CD4-positive, alpha-beta T cell (primary cell): ENCODE measurements at regions not wholly inside any gene's neighbourhood (a gene's known extent, or its start where the extent isn't known, plus 50 kb on each side); places are given as distances from the start of the nearest gene placed in this dataset.

Experiments used
- ATAC-seq: fragments of 200-7000 bp; cut with Tn5 transposase; one replicate; pipeline ENCODE4 v1.10.0; 2022; ENCODE audit warnings: mild to moderate bottlenecking; ENCODE audit not compliant: poor library complexity
- CTCF ChIA-PET: fragments of 350-600 bp; sonication (Branson Sonifier 250); formaldehyde crosslinking; loops from one replicate; lab custom pipeline; 2021; ENCODE audit warnings: antibody characterized with exemption, inconsistent platforms; lab: Charles Lee
- POLR2A ChIA-PET: fragments of 350-600 bp; sonication (Branson Sonifier 250); formaldehyde crosslinking; loops from one replicate; lab custom pipeline; 2021; ENCODE audit warnings: antibody characterized with exemption, inconsistent platforms; lab: Charles Lee
- DNase-seq, 14 experiments: peaks; one replicate each; pipeline ENCODE4 v3.0.0-alpha.2; 2013 to 2020; ENCODE audit warnings: mixed read lengths in 2 of 14
- H3K27ac ChIP-seq, 2 donors: one replicate each; pipeline versions ENCODE4 v1.5.1 to v1.7.0; 2013; ENCODE audit warnings: low read length in 2 of 2, low read depth in 1 of 2, mild to moderate bottlenecking in 1 of 2
- H3K27me3 ChIP-seq, 2 experiments: 1 replicate in 1 of 2; 2 replicates in 1 of 2; pipeline versions ENCODE4 v1.6.1 to v1.7.0; 2013; ENCODE audit warnings: low read length in 2 of 2, control low read depth in 1 of 2, mild to moderate bottlenecking in 1 of 2, moderate library complexity in 1 of 2; ENCODE audit not compliant: insufficient read depth in 2 of 2, control insufficient read depth in 1 of 2
- H3K36me3 ChIP-seq: one replicate; pipeline ENCODE4 v1.6.1; 2013; ENCODE audit warnings: low read length, control low read depth; ENCODE audit not compliant: insufficient read depth
- H3K4me1 ChIP-seq: one replicate; pipeline ENCODE4 v1.6.1; 2013; ENCODE audit warnings: low read length, control low read depth; ENCODE audit not compliant: insufficient read depth
- H3K4me3 ChIP-seq: one replicate; pipeline ENCODE4 v1.5.1; 2013; ENCODE audit warnings: mild to moderate bottlenecking, low read length, moderate library complexity
- H3K9me3 ChIP-seq, 2 experiments: 1 replicate in 1 of 2; 2 replicates in 1 of 2; pipeline versions ENCODE4 v1.6.1 to v1.7.0; 2013; ENCODE audit warnings: low read length in 2 of 2, mild to moderate bottlenecking in 2 of 2, control low read depth in 1 of 2, moderate library complexity in 1 of 2; ENCODE audit not compliant: control insufficient read depth in 1 of 2, insufficient read depth in 1 of 2
- H3K27ac Mint-ChIP-seq: one replicate; pipeline ENCODE4 v1.8.0; 2020; ENCODE audit warnings: mixed read lengths
- H3K27me3 Mint-ChIP-seq: one replicate; pipeline ENCODE4 v1.8.0; 2021; ENCODE audit warnings: mixed read lengths
- H3K36me3 Mint-ChIP-seq: one replicate; pipeline ENCODE4 v1.8.0; 2021; ENCODE audit warnings: low read depth, mixed read lengths
- H3K4me1 Mint-ChIP-seq: one replicate; pipeline ENCODE4 v1.8.0; 2021; ENCODE audit warnings: low read depth, mixed read lengths
- H3K4me3 Mint-ChIP-seq: one replicate; pipeline ENCODE4 v1.8.0; 2020; ENCODE audit warnings: mild to moderate bottlenecking, mixed read lengths
- H3K9me3 Mint-ChIP-seq: one replicate; pipeline ENCODE4 v1.8.0; 2020; ENCODE audit warnings: mixed read lengths
- CTCF ChIP-seq: fragments of 200-600 bp; IDR thresholded peaks from one replicate; pipeline ENCODE4 v1.8.0; 2022; ENCODE audit warnings: antibody characterized with exemption, mild to moderate bottlenecking
- intact Hi-C, 2 experiments: fragments of 100-400 bp; cut with DNase I in 1 of 2; cut with micrococcal nuclease in 1 of 2; formaldehyde crosslinking; loops; one replicate each; pipeline versions ENCODE4 v1.15.1 to v1.9.0; 2023 to 2025; cut with DNase I, micrococcal nuclease

GRCh38 chr6:6534399-6534798, 54.1 kb upstream of the LY86 start:
- H3K27me3 Mint-ChIP-seq, result peaks cover 24% of the 10 kb centered on the region

GRCh38 chr6:6537488-6538260, 50.8 kb upstream of the LY86 start:
- ChIA-PET CTCF (interaction anchor here (1.8 kb wide), 1 partner anchor 9 kb away, joined by 5 read pairs; no protein-coding TSS in a partner anchor), POLR2A (no interaction called here)
- H3K36me3 ChIP-seq, result no peaks in the 10 kb centered on the region
- H3K27me3 Mint-ChIP-seq, result peaks cover 23% of the 10 kb centered on the region
- ATAC-seq, result no peak
- intact Hi-C loops, result no loop called here
- no peak for DNase-seq
- peaks cover 2 to 8% of the 10 kb centered on the region in 2 experiments for H3K27me3 ChIP-seq
- peaks cover 12% of the 10 kb centered on the region for H3K4me1 Mint-ChIP-seq
- H3K4me1 ChIP-seq, result no peaks in the 10 kb centered on the region
- TF ChIP-seq CTCF, result no peak
- no peak overlapping the region for H3K4me3 ChIP-seq
- H3K36me3 Mint-ChIP-seq, result no peaks in the 10 kb centered on the region
- no peaks in the 10 kb centered on the region for H3K9me3 Mint-ChIP-seq
- H3K27ac Mint-ChIP-seq, result no peak overlapping the region
- no peak overlapping the region for H3K4me3 Mint-ChIP-seq
- no peak overlapping the region for H3K27ac ChIP-seq
- H3K9me3 ChIP-seq, result peaks cover 0 to 2% of the 10 kb centered on the region in 2 experiments

More at GRCh38 chr6:6534399-6534798, 54.1 kb upstream of the LY86 start:
- Mint-ChIP-seq H3K36me3 (no peaks in the 10 kb centered on the region), H3K4me1 (peaks cover 12% of the 10 kb centered on the region), H3K27ac (no peak overlapping the region), H3K4me3 (no peak overlapping the region), H3K9me3 (no peaks in the 10 kb centered on the region)
- intact Hi-C loops, result no loop called here
- no peak for ATAC-seq
- Histone ChIP-seq H3K9me3 (no peaks in the 10 kb centered on the region), H3K4me1 (no peaks in the 10 kb centered on the region), H3K27me3 (no peaks in the 10 kb centered on the region), H3K4me3 (no peak overlapping the region), H3K36me3 (no peaks in the 10 kb centered on the region), H3K27ac (no peak overlapping the region)
- DNase-seq, result no peak
- no peak for TF ChIP-seq CTCF
- POLR2A ChIA-PET, result no interaction called here
- CTCF ChIA-PET, result interaction anchor here (0.7 kb wide), 1 partner anchor 164 kb away, joined by 3 read pairs; no protein-coding TSS in a partner anchor

- no peaks in the 10 kb centered on the region for H3K9me3 Mint-ChIP-seq
- no peak overlapping the region for H3K27ac Mint-ChIP-seq
- H3K4me1 ChIP-seq, result no peaks in the 10 kb centered on the region
- no peaks in the 10 kb centered on the region for H3K36me3 ChIP-seq
- H3K4me1 Mint-ChIP-seq, result peaks cover 12% of the 10 kb centered on the region
- ATAC-seq (no peak), DNase-seq (no peak)
- CTCF ChIA-PET, result interaction anchor here (1.8 kb wide), 1 partner anchor 8 kb away, joined by 5 read pairs; no protein-coding TSS in a partner anchor
- no peaks in the 10 kb centered on the region for H3K36me3 Mint-ChIP-seq
- H3K4me3 ChIP-seq, result no peak overlapping the region
- intact Hi-C loops, result no loop called here
- H3K9me3 ChIP-seq, result peaks cover 0 to 7% of the 10 kb centered on the region in 2 experiments
- H3K27me3 Mint-ChIP-seq, result peaks cover 29% of the 10 kb centered on the region
- TF ChIP-seq CTCF, result no peak
- H3K27ac ChIP-seq, result no peak overlapping the region
- POLR2A ChIA-PET, result no interaction called here
- peaks cover 7 to 8% of the 10 kb centered on the region in 2 experiments for H3K27me3 ChIP-seq
- no peak overlapping the region for H3K4me3 Mint-ChIP-seq
Observed at GRCh38 chr6:6538261-6538660, 50.3 kb upstream of the LY86 start.
